ENCODE measurements at regions not wholly inside any gene's neighbourhood (a gene's known extent, or its start where the extent isn't known, plus 50 kb on each side); places are given as distances from the start of the nearest gene placed in this dataset.

GRCh38 chr4:17009871-17010367, 111.5 kb upstream of the LDB2 start:
- TF ChIP-seq, protein P1, sequence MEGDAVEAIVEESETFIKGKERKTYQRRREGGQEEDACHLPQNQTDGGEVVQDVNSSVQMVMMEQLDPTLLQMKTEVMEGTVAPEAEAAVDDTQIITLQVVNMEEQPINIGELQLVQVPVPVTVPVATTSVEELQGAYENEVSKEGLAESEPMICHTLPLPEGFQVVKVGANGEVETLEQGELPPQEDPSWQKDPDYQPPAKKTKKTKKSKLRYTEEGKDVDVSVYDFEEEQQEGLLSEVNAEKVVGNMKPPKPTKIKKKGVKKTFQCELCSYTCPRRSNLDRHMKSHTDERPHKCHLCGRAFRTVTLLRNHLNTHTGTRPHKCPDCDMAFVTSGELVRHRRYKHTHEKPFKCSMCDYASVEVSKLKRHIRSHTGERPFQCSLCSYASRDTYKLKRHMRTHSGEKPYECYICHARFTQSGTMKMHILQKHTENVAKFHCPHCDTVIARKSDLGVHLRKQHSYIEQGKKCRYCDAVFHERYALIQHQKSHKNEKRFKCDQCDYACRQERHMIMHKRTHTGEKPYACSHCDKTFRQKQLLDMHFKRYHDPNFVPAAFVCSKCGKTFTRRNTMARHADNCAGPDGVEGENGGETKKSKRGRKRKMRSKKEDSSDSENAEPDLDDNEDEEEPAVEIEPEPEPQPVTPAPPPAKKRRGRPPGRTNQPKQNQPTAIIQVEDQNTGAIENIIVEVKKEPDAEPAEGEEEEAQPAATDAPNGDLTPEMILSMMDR (IDR thresholded peaks at IDR 0.05; ENCODE audit: extremely low read depth in 1 of 2, insufficient read depth in 1 of 2, low read depth in 1 of 2, low read length in 2 of 2), result no peak
- TF ChIP-seq GATA2 (IDR thresholded peaks at IDR 0.05; ENCODE audit: insufficient read depth, insufficient read length, low read depth, low read length) (no peak), POLR2AphosphoS5 (IDR thresholded peaks at IDR 0.05; ENCODE audit: insufficient read depth, low read depth, low read length) (no peak), EZH2 (IDR thresholded peaks at IDR 0.05; ENCODE audit: borderline replicate concordance, low read depth, low read length, severe bottlenecking) (no peak), MAX (IDR thresholded peaks at IDR 0.05; ENCODE audit: insufficient read depth, insufficient read length) (no peak), POLR2A (IDR thresholded peaks at IDR 0.05; ENCODE audit: low read depth, low read length) (no peak)
